Body of pancreas (tissue), 4 donors: ENCODE measurements at regions not wholly inside any gene's neighbourhood (a gene's known extent, or its start where the extent isn't known, plus 50 kb on each side); places are given as distances from the start of the nearest gene placed in this dataset.

ENCODE experiments used
- POLR2A ChIP-seq, 3 donors: fragments of 450-650 bp; IDR thresholded peaks; one replicate each; pipeline ENCODE4 v1.6.1; 2016; ENCODE audit warnings: antibody characterized with exemption in 3 of 3, mild to moderate bottlenecking in 2 of 3
- TF ChIP-seq, protein P1 (sequence below), 7 experiments: fragments of 450-650 bp in 4 of 7; fragments of 200-600 bp in 3 of 7; sonication (generic) in 3 of 7; IDR thresholded peaks; one replicate each; pipeline ENCODE4 v1.5.1; 2016 to 2019; ENCODE audit warnings: antibody characterized with exemption in 7 of 7

GRCh38 chr11:109783014-109783413 lies 310.2 kb upstream of the ZC3H12C start:
- TF ChIP-seq POLR2A (IDR thresholded peaks at IDR 0.05): no peak
- TF ChIP-seq, protein P1, sequence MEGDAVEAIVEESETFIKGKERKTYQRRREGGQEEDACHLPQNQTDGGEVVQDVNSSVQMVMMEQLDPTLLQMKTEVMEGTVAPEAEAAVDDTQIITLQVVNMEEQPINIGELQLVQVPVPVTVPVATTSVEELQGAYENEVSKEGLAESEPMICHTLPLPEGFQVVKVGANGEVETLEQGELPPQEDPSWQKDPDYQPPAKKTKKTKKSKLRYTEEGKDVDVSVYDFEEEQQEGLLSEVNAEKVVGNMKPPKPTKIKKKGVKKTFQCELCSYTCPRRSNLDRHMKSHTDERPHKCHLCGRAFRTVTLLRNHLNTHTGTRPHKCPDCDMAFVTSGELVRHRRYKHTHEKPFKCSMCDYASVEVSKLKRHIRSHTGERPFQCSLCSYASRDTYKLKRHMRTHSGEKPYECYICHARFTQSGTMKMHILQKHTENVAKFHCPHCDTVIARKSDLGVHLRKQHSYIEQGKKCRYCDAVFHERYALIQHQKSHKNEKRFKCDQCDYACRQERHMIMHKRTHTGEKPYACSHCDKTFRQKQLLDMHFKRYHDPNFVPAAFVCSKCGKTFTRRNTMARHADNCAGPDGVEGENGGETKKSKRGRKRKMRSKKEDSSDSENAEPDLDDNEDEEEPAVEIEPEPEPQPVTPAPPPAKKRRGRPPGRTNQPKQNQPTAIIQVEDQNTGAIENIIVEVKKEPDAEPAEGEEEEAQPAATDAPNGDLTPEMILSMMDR (IDR thresholded peaks at IDR 0.05): no peak
